ENCODE measurements at regions not wholly inside any gene's neighbourhood (a gene's known extent, or its start where the extent isn't known, plus 50 kb on each side); places are given as distances from the start of the nearest gene placed in this dataset.

DNA sequence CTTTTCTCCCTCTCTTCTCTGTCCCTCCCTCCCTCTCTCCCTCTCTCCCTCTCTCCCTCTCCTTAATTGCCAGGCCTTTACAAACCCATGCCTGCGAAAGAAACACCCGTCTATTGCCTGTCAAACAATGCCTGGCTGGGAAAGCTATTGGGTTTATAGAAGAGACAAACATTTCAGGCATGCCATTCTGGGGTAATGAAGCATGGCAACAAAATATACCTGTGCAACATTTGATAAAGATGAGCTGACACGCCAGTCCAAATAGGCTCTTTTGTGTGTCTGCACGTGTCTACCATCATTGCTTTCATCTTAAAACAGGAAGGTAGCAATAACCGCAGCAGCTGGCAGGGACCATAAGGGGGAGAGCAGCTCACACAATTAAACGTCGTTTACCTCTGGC is 282.1 kb downstream of the ZNF516 start:
- TF ChIP-seq, protein P1, sequence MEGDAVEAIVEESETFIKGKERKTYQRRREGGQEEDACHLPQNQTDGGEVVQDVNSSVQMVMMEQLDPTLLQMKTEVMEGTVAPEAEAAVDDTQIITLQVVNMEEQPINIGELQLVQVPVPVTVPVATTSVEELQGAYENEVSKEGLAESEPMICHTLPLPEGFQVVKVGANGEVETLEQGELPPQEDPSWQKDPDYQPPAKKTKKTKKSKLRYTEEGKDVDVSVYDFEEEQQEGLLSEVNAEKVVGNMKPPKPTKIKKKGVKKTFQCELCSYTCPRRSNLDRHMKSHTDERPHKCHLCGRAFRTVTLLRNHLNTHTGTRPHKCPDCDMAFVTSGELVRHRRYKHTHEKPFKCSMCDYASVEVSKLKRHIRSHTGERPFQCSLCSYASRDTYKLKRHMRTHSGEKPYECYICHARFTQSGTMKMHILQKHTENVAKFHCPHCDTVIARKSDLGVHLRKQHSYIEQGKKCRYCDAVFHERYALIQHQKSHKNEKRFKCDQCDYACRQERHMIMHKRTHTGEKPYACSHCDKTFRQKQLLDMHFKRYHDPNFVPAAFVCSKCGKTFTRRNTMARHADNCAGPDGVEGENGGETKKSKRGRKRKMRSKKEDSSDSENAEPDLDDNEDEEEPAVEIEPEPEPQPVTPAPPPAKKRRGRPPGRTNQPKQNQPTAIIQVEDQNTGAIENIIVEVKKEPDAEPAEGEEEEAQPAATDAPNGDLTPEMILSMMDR (IDR thresholded peaks at IDR 0.05), result no peak
- no peak for TF ChIP-seq POLR2A (IDR thresholded peaks at IDR 0.05)
